Activated T-helper 9 cell treated with anti-CD3 and anti-CD28 coated beads, Interleukin-2, amount 50 U/mL, for 16 hours (primary cell): ENCODE measurements at regions not wholly inside any gene's neighbourhood (a gene's known extent, or its start where the extent isn't known, plus 50 kb on each side); places are given as distances from the start of the nearest gene placed in this dataset.

Experiments used
- DNase-seq: peaks from one replicate; pipeline ENCODE4 v3.0.0-alpha.2; 2020; ENCODE audit warnings: low read depth

GRCh38 chr14:101328412-101329028 is 232.8 kb upstream of the DIO3 start:
- DNase-seq: no peak

GRCh38 chr14:101330416-101331140 is 230.7 kb upstream of the DIO3 start:
- no peak for DNase-seq

DNA sequence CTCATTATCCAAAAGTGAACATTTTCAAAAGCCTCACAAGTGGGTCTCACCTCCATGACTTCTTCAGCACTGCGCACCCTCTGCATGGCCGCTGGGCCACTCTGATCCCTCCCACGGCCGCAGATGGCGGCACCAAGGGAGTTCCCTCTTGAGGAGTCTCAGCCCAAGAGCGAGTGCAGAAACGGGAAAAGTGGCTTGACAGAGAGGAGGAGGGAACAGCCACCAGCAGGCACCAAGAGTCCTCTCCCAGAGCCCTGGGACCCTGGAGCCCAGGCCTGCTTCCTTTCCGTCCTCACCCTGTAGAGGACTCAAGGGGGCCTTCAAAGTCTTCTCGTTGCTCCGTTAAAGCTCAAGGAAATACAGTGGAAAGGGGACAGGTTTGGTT is 230.2 kb upstream of the DIO3 start:
- DNase-seq: no peak

DNA sequence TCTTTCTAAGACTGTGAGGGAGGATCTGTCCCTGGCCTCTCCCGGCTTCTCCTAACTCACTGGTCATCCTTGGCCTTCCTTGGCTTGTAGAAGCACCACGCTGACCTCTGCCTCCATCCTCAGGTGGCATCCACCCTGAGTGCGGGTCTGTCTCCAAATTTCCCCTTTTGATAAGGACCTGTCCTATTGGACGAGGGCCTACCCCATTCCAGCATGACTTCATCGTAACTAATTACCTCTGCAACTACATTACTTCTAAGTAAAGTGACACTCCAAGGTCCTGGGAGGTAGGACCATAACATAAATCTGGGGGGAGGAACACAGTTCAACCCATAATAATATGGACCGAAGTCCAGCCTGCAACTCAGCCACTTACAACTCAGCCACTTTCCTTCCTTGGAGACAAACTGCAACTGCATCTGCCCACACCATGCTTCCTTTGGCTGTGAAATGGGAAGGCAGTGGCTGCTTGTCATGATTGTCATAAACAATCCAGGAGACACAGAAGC is 229.6 kb upstream of the DIO3 start:
- no peak for DNase-seq

- no peak for DNase-seq
These were observed 229.0 kb upstream of the DIO3 start for GRCh38 chr14:101332281-101332680.

- no peak for DNase-seq
These were observed 227.7 kb upstream of the DIO3 start for GRCh38 chr14:101333335-101334280.

- DNase-seq: no peak
These were observed 226.6 kb upstream of the DIO3 start for GRCh38 chr14:101334656-101335055.

DNA sequence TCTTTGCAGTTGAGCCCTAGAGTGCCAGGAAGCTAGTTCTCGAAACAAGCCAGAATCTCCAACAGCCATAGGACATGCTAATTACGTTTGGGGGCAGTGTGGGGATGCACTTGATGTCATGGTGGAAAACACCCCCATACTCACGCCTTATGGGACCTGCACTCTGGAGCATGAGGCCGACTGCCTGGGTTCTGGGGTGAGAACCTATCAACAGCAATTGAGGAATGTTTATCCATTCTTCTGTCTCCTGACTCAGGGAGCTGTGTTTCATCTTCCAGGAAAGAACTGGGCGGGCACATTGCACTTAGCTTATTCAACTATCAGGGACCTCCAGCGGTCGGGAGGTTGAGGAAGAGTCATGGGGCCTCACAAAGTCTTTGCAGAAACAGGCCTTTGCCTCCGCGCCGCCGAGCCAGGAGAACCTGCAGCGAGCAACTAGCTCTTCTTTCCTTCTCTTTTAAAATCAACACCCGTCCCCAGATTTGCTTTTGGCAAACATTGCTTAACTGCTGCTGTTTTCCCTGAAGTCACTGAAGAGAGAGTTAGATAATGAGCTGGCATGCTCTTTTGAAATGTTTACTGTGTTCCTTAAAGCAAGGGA is 226.1 kb upstream of the DIO3 start:
- no peak for DNase-seq

GRCh38 chr14:101336183-101336582 is 225.1 kb upstream of the DIO3 start:
- no peak for DNase-seq

DNA sequence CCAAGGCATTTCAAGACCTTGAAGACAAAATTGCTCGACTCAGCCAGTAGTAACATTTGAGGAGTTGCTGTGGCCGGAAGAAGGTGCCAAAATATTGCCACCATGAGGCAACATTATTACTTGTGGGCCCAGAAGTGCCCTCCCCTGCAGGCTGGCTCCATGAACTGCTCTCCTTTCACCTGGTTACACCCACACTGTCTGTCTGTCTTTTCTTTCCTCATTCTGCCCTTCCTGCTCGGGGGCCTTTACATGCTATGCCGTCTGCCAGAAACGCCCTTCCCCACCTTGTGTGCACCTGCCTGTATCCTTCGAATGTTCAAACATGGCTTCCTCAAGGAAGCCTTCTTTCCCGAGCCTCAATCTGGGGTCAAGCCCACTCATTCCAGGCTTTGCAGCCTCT is 224.2 kb upstream of the DIO3 start:
- no peak for DNase-seq

DNA sequence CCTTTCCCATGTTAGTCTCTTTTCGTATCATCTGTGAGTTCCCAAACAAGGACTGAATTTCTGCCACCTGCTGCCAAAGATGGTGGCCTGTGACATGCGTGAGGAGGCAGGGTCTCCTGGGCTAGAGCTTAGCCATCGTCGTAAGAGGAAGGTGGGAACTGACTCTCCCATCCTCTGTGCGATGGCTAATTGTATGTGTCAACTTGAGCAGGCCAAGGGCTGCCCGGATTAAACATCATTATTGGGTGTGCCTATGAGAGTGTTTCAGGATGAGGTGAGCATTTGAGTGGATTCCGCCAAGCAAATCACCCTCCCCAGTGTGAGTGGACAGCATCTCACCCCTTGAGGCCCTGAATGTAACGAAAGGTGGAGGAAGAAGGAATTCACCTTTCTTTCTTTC is 220.7 kb upstream of the DIO3 start:
- no peak for DNase-seq

- DNase-seq: no peak
These were observed 213.2 kb upstream of the DIO3 start for GRCh38 chr14:101347893-101348777.

DNA sequence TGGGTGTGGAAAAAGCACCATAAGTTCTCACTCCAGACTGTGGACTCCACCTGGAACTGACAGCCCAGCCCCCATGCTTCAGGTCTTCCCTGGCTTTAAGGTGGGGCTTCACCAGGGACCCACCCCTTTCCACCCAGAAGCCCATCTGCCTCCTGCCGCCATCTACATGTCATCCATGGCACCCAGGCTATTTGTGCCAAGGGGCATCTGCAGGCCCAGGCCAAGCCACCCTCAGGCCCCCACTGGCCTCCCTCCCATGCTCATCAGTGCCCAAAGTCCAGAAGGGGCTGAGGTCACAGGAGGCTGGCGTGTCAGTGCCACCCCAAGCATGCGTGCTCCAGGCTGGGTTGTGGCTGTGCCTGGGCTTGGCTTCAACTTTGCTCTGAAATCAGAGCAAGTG is 212.2 kb upstream of the DIO3 start:
- DNase-seq: no peak

DNA sequence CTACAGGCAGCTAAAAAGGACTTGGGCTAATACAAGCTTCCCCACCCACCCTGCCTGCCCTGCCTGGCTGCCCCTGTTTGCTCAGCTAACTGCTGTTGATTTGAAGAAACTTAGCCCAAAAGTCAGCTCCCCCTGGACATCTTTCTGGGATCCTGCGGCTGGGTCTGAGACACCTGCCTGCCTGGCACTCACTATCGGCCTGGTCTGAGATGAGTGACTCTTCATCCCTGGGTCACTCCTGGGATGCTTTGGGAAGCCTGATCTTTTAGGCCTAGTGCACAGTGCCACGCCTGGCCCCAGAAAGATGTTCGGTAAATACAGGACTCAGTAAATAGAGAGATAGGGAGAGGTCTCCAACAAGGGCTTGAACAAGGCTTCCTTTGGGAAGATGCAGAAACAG is 211.3 kb upstream of the DIO3 start:
- no peak for DNase-seq

DNA sequence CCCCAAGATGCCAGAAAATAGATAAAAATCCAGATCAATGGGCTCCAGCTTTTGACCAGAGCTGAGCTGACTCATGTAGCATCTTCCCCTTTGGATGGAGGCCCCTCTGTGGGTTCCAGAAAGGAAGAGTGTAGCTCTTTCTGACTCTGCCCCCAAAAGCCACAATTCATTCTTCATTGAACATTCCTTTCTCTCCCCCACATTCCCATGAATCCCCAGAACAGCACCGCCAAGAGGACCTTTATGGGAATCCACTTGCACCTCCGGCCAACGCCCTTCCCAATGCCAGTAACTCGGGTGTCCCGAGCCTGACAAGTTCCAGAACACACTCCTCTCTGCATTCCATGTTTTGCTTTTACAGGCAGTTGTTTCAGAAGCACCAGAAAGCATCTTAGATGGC is 210.6 kb upstream of the DIO3 start:
- no peak for DNase-seq

GRCh38 chr14:101351146-101351545 is 210.1 kb upstream of the DIO3 start:
- DNase-seq: no peak

- no peak for DNase-seq
These were observed 209.5 kb upstream of the DIO3 start for GRCh38 chr14:101351769-101352168.

DNA sequence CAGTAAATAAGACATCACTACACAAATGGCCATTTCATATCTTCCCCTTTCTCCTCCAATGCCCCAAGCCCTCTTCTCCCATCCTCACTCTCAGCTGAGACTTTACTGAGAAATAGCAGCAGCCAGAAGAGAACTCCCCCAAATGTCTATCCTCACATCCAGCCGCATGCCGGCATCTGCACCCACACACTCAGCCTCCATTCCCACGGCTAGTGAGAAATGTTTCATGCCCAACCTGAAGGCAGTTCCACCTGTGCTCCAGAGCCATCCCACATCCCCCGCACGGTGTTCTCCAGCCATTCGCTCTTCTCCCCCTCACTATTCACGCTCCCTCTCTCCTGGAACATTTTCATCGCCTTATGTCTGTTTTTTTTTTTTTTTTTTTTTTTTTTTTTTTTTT is 208.7 kb upstream of the DIO3 start:
- no peak for DNase-seq

DNA sequence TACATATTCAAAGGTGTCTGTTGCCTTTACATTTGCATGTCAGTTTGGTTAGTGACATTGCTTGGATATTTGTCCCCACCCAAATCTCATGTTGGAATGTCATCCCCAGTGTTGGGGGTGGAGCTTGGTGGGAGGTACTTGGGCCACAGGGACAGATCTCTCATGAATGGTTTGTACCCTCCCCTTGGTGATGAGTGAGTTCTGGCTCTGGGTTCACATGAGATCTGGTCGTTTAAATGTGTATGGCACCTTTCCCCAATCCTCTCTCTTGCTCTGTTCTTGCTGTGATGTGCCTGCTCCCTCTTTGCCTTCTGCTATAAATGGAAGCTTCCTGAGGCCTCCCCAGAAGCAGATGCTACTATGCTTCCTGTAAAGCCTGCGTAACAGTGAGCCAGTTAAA is 207.9 kb upstream of the DIO3 start:
- DNase-seq: no peak

DNA sequence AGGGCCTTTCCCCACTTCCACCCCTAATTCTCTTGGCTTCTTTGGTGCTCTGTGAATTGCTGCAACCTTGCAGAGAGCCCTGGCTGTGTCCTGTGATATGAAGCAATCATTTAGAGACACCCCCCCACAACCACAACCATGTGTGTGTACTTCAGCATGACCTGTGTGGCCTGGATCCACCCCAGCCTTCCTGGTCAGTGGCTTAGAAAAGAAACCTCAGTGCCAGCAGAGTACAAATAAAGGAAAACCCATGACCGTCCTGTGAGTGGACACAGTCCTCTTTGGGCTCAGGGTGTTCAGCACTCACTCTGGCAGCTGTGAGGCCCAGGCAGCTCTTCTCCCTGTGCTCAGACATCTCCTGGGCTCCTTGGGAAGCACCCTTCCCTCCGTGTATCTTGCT is 206.6 kb upstream of the DIO3 start:
- no peak for DNase-seq

DNA sequence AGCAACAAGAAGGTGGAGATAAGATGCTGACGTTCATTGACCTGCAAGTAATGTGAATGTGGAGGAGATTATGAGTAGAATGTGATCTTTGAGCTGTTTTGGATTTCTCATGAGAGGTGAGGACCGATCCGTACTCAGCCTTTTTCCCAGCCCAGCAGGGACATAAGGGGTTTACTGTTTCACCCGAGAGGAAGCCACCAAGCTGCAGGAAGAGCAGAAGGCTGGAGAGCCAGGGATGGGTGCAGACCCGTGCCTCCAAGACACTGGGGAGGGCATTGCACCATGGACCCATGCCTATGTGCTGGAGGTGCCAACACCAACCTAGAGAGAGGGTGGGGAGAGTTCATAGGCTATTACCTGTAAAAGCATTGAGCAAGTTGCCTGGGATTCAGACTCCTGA is 206.0 kb upstream of the DIO3 start:
- DNase-seq: no peak
